SK-N-SH treated with all-trans-retinoic acid at 6 μM for 48 hours (cell line): ENCODE measurements at regions not wholly inside any gene's neighbourhood (a gene's known extent, or its start where the extent isn't known, plus 50 kb on each side); places are given as distances from the start of the nearest gene placed in this dataset.

Experiments used
- ATAC-seq: fragments of 200-7000 bp; cut with Tn5 transposase; 3 replicates; pipeline ENCODE4 v1.9.1; 2020; ENCODE audit warnings: mild to moderate bottlenecking, moderate library complexity
- ARNTL ChIP-seq: fragments of 450-650 bp; formaldehyde crosslinking; IDR thresholded peaks from 2 replicates; pipeline ENCODE4 v1.5.0; 2020; ENCODE audit warnings: low read depth, mild to moderate bottlenecking, moderate library complexity, borderline replicate concordance
- BACH2 ChIP-seq: fragments of 250-450 bp; sonication (Bioruptor Pico); IDR thresholded peaks from 2 replicates; pipeline ENCODE4 v1.9.0; 2021; ENCODE audit warnings: mild to moderate bottlenecking, borderline replicate concordance
- CREB5 ChIP-seq: fragments of 250-450 bp; sonication (Bioruptor Pico); IDR thresholded peaks from 2 replicates; pipeline ENCODE4 v1.5.1; 2020; ENCODE audit warnings: low read depth, mild to moderate bottlenecking, moderate library complexity
- CSDC2 ChIP-seq: fragments of 250-450 bp; sonication (Bioruptor Pico); IDR thresholded peaks from 2 replicates; pipeline ENCODE4 v1.5.0; 2020; ENCODE audit warnings: mild to moderate bottlenecking, moderate library complexity
- ESRRG ChIP-seq: fragments of 250-450 bp; sonication (Bioruptor Pico); IDR thresholded peaks from 2 replicates; pipeline ENCODE4 v1.6.1; 2021; ENCODE audit warnings: mild to moderate bottlenecking
- GLIS3 ChIP-seq: fragments of 250-450 bp; sonication (Bioruptor Pico); IDR thresholded peaks from 2 replicates; pipeline ENCODE4 v1.5.0; 2020; ENCODE audit warnings: mild to moderate bottlenecking, moderate library complexity
- ISL1 ChIP-seq: fragments of 250-450 bp; sonication (Bioruptor Pico); IDR thresholded peaks from 2 replicates; pipeline ENCODE4 v2.1.2; 2022; ENCODE audit warnings: mild to moderate bottlenecking, moderate library complexity
- OSR1 ChIP-seq: fragments of 250-450 bp; sonication (Bioruptor Pico); IDR thresholded peaks from 2 replicates; pipeline ENCODE4 v1.8.0; 2022; ENCODE audit warnings: moderate library complexity, mild to moderate bottlenecking, inconsistent platforms
- POU6F1 ChIP-seq: fragments of 250-450 bp; sonication (Bioruptor Pico); IDR thresholded peaks from 2 replicates; pipeline ENCODE4 v1.8.0; 2021; ENCODE audit warnings: low read depth, mild to moderate bottlenecking, moderate library complexity, borderline replicate concordance
- PPARA ChIP-seq: fragments of 250-450 bp; sonication (Bioruptor Pico); IDR thresholded peaks from 2 replicates; pipeline ENCODE4 v1.5.0; 2020; ENCODE audit warnings: mild to moderate bottlenecking, borderline replicate concordance
- RARB ChIP-seq: fragments of 250-450 bp; sonication (Bioruptor Pico); IDR thresholded peaks from 2 replicates; pipeline ENCODE4 v1.8.0; 2021; ENCODE audit warnings: mild to moderate bottlenecking, moderate library complexity
- SNAI2 ChIP-seq: fragments of 250-450 bp; sonication (Bioruptor Pico); IDR thresholded peaks from 2 replicates; pipeline ENCODE4 v1.5.0; 2020; ENCODE audit warnings: mild to moderate bottlenecking, moderate library complexity
- TCF4 ChIP-seq: fragments of 250-450 bp; sonication (Bioruptor Pico); IDR thresholded peaks from 2 replicates; pipeline ENCODE4 v1.8.0; 2021; ENCODE audit warnings: mild to moderate bottlenecking, moderate library complexity, borderline replicate concordance
- TOX ChIP-seq: fragments of 250-450 bp; sonication (Bioruptor Pico); IDR thresholded peaks from 2 replicates; pipeline ENCODE4 v1.8.0; 2021; ENCODE audit warnings: mild to moderate bottlenecking, moderate library complexity, borderline replicate concordance
- ZC3H10 ChIP-seq: fragments of 250-450 bp; sonication (Bioruptor Pico); IDR thresholded peaks from 2 replicates; pipeline ENCODE4 v1.5.1; 2021; ENCODE audit warnings: mild to moderate bottlenecking, moderate library complexity
- ZFP3 ChIP-seq: fragments of 250-450 bp; sonication (Bioruptor Pico); IDR thresholded peaks from 2 replicates; pipeline ENCODE4 v1.5.0; 2020; ENCODE audit warnings: mild to moderate bottlenecking, moderate library complexity
- ZFP30 ChIP-seq: fragments of 450-650 bp; formaldehyde crosslinking; IDR thresholded peaks from 2 replicates; pipeline ENCODE4 v1.5.0; 2022; ENCODE audit warnings: mild to moderate bottlenecking, moderate library complexity
- ZNF565 ChIP-seq: fragments of 450-650 bp; formaldehyde crosslinking; conservative IDR thresholded peaks from 2 replicates; pipeline ENCODE4 v1.5.0; 2020; ENCODE audit warnings: low read depth, mild to moderate bottlenecking, moderate library complexity
- ZNF70 ChIP-seq: fragments of 450-650 bp; formaldehyde crosslinking; IDR thresholded peaks from 2 replicates; pipeline ENCODE4 v1.5.0; 2020; ENCODE audit warnings: mild to moderate bottlenecking, moderate library complexity
- ZNF8 ChIP-seq: fragments of 450-650 bp; formaldehyde crosslinking; IDR thresholded peaks from 2 replicates; pipeline ENCODE4 v1.5.0; 2020; ENCODE audit warnings: mild to moderate bottlenecking, moderate library complexity
- TF ChIP-seq, protein P1 (sequence below): fragments of 250-450 bp; sonication (Bioruptor Pico); IDR thresholded peaks from 2 replicates; pipeline ENCODE4 v1.5.0; 2020; ENCODE audit warnings: mild to moderate bottlenecking, moderate library complexity
- TF ChIP-seq, protein P2 (sequence below): fragments of 250-450 bp; sonication (Bioruptor Pico); IDR thresholded peaks from 2 replicates; pipeline ENCODE4 v1.8.0; 2020; ENCODE audit warnings: mild to moderate bottlenecking, moderate library complexity, borderline replicate concordance
- TF ChIP-seq, protein P3 (sequence below): fragments of 250-450 bp; sonication (Bioruptor Pico); IDR thresholded peaks from 2 replicates; pipeline ENCODE4 v1.5.1; 2021; ENCODE audit warnings: mild to moderate bottlenecking, moderate library complexity

GRCh38 chr17:13755851-13756250, 154.1 kb upstream of the HS3ST3A1 start:
- no peak for TF ChIP-seq TOX (CRISPR knock-in tag)
- no peak for TF ChIP-seq ARNTL
- no peak for TF ChIP-seq SNAI2 (CRISPR knock-in tag)
- no peak for TF ChIP-seq OSR1 (CRISPR knock-in tag)
- TF ChIP-seq GLIS3 (CRISPR knock-in tag), result no peak
- TF ChIP-seq, protein P1, sequence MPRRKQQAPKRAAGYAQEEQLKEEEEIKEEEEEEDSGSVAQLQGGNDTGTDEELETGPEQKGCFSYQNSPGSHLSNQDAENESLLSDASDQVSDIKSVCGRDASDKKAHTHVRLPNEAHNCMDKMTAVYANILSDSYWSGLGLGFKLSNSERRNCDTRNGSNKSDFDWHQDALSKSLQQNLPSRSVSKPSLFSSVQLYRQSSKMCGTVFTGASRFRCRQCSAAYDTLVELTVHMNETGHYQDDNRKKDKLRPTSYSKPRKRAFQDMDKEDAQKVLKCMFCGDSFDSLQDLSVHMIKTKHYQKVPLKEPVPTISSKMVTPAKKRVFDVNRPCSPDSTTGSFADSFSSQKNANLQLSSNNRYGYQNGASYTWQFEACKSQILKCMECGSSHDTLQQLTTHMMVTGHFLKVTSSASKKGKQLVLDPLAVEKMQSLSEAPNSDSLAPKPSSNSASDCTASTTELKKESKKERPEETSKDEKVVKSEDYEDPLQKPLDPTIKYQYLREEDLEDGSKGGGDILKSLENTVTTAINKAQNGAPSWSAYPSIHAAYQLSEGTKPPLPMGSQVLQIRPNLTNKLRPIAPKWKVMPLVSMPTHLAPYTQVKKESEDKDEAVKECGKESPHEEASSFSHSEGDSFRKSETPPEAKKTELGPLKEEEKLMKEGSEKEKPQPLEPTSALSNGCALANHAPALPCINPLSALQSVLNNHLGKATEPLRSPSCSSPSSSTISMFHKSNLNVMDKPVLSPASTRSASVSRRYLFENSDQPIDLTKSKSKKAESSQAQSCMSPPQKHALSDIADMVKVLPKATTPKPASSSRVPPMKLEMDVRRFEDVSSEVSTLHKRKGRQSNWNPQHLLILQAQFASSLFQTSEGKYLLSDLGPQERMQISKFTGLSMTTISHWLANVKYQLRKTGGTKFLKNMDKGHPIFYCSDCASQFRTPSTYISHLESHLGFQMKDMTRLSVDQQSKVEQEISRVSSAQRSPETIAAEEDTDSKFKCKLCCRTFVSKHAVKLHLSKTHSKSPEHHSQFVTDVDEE (CRISPR knock-in tag), result no peak
- TF ChIP-seq ZNF70 (CRISPR knock-in tag), result no peak
- no peak for TF ChIP-seq TCF4 (CRISPR knock-in tag)
- TF ChIP-seq POU6F1, result no peak
- TF ChIP-seq ESRRG (CRISPR knock-in tag), result no peak
- TF ChIP-seq, protein P2, sequence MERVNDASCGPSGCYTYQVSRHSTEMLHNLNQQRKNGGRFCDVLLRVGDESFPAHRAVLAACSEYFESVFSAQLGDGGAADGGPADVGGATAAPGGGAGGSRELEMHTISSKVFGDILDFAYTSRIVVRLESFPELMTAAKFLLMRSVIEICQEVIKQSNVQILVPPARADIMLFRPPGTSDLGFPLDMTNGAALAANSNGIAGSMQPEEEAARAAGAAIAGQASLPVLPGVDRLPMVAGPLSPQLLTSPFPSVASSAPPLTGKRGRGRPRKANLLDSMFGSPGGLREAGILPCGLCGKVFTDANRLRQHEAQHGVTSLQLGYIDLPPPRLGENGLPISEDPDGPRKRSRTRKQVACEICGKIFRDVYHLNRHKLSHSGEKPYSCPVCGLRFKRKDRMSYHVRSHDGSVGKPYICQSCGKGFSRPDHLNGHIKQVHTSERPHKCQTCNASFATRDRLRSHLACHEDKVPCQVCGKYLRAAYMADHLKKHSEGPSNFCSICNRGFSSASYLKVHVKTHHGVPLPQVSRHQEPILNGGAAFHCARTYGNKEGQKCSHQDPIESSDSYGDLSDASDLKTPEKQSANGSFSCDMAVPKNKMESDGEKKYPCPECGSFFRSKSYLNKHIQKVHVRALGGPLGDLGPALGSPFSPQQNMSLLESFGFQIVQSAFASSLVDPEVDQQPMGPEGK (CRISPR knock-in tag), result no peak
- TF ChIP-seq ZFP30 (CRISPR knock-in tag), result no peak
- no peak for TF ChIP-seq ISL1 (CRISPR knock-in tag)
- ATAC-seq, result no peak

DNA sequence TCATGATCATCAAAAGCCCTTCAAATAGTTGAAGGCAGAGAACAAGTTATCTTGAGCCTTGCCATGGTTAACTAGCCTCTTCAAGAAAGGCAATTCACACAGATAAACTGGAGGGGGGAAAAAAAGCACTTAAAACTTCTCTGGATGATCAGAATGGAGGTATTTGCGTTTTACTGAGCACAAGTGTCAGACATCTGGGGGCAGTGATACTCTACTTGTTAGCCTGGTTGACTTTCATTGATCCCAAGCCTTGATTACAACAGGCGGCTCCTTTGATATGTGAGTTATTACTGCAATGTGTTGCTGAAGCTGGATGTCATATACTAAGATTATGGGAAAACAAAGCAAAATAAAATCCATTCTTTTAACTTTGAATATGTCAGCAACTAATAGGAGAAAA, 155.0 kb upstream of the HS3ST3A1 start:
- no peak for TF ChIP-seq ZFP3
- TF ChIP-seq ISL1 (CRISPR knock-in tag), result no peak
- TF ChIP-seq, protein P3, sequence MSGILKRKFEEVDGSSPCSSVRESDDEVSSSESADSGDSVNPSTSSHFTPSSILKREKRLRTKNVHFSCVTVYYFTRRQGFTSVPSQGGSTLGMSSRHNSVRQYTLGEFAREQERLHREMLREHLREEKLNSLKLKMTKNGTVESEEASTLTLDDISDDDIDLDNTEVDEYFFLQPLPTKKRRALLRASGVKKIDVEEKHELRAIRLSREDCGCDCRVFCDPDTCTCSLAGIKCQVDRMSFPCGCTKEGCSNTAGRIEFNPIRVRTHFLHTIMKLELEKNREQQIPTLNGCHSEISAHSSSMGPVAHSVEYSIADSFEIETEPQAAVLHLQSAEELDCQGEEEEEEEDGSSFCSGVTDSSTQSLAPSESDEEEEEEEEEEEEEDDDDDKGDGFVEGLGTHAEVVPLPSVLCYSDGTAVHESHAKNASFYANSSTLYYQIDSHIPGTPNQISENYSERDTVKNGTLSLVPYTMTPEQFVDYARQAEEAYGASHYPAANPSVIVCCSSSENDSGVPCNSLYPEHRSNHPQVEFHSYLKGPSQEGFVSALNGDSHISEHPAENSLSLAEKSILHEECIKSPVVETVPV (CRISPR knock-in tag), result no peak
- ATAC-seq, result no peak

- no peak for ATAC-seq
- no peak for TF ChIP-seq ZNF565 (CRISPR knock-in tag)
- no peak for TF ChIP-seq POU6F1
- no peak for TF ChIP-seq RARB
- no peak for TF ChIP-seq ISL1 (CRISPR knock-in tag)
- no peak for TF ChIP-seq OSR1 (CRISPR knock-in tag)
- no peak for TF ChIP-seq ZFP3
- TF ChIP-seq TCF4 (CRISPR knock-in tag), result no peak
- no peak for TF ChIP-seq CSDC2 (CRISPR knock-in tag)
- no peak for TF ChIP-seq ARNTL
- no peak for TF ChIP-seq PPARA (CRISPR knock-in tag)
- no peak for TF ChIP-seq ZNF8
- no peak for TF ChIP-seq ZC3H10 (CRISPR knock-in tag)
- TF ChIP-seq, protein P3 (CRISPR knock-in tag), result no peak
- TF ChIP-seq ZNF70 (CRISPR knock-in tag), result no peak
- TF ChIP-seq SNAI2 (CRISPR knock-in tag), result no peak
- TF ChIP-seq CREB5, result no peak
- TF ChIP-seq, protein P1 (CRISPR knock-in tag), result no peak
- TF ChIP-seq BACH2 (CRISPR knock-in tag), result no peak
- TF ChIP-seq ESRRG (CRISPR knock-in tag), result no peak
These were observed 156.1 kb upstream of the HS3ST3A1 start for GRCh38 chr17:13757871-13758270.
